ENCODE measurements at regions not wholly inside any gene's neighbourhood (a gene's known extent, or its start where the extent isn't known, plus 50 kb on each side); places are given as distances from the start of the nearest gene placed in this dataset.
A peak's percentile ranks its signal among the peaks of the same experiment; 100 is the strongest.

DNA sequence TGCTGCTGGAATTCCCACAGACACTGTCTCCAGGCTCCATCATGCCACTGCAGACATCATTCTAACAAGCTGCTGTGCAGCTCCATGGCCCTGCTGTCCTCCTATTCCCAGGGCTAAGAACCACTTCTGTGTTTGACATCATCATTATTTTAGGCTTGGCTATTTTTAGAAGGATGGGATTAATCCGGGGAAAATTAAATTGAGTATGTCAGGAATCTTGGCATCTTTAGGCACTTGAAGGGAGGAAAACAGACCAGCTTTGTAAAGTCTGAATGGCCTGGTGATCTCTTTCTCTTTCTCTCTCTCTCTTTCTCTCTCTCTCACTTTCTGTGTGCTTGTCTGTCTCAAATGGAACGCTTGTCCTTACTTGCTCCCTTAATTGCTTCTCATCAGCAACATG is 568.3 kb upstream of the FLRT2 start:
- Histone ChIP-seq H3K9me3 (ENCODE audit: low read depth) (no peaks in the 10 kb centered on the region), H3K4me3 (no peak overlapping the region), H3K79me2 (no peaks in the 10 kb centered on the region), H4K20me1 (ENCODE audit: insufficient read depth, poor library complexity, severe bottlenecking) (no peaks in the 10 kb centered on the region), H3K4me1 (ENCODE audit: insufficient read depth) (no peaks in the 10 kb centered on the region), H3K27ac (no peak overlapping the region), H3K27me3 (no peaks in the 10 kb centered on the region), H3K4me2 (no peak overlapping the region), H2AFZ (no peak overlapping the region), H3K9me2 (replicated peaks; ENCODE audit: insufficient read depth) (no peaks in the 10 kb centered on the region), H3K36me3 (replicated peaks; ENCODE audit: insufficient read depth, low read depth) (no peaks in the 10 kb centered on the region)
- 89% methylated on average over 2 of the region's 2 CpGs for whole genome bisulfite sequencing (ENCODE audit: low lambda C conversion rate, missing lambda C conversion rate)
- DNase-seq (ENCODE audit: low spot score): no peak
- TF ChIP-seq EZH2phosphoT487 (IDR thresholded peaks at IDR 0.05; ENCODE audit: low read depth, severe bottlenecking, unreplicated experiment) (no peak), EZH2 (IDR thresholded peaks at IDR 0.05; ENCODE audit: borderline replicate concordance) (no peak)
- TF ChIP-seq, protein P1, sequence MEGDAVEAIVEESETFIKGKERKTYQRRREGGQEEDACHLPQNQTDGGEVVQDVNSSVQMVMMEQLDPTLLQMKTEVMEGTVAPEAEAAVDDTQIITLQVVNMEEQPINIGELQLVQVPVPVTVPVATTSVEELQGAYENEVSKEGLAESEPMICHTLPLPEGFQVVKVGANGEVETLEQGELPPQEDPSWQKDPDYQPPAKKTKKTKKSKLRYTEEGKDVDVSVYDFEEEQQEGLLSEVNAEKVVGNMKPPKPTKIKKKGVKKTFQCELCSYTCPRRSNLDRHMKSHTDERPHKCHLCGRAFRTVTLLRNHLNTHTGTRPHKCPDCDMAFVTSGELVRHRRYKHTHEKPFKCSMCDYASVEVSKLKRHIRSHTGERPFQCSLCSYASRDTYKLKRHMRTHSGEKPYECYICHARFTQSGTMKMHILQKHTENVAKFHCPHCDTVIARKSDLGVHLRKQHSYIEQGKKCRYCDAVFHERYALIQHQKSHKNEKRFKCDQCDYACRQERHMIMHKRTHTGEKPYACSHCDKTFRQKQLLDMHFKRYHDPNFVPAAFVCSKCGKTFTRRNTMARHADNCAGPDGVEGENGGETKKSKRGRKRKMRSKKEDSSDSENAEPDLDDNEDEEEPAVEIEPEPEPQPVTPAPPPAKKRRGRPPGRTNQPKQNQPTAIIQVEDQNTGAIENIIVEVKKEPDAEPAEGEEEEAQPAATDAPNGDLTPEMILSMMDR (IDR thresholded peaks at IDR 0.05; ENCODE audit: poor library complexity): no peak

DNA sequence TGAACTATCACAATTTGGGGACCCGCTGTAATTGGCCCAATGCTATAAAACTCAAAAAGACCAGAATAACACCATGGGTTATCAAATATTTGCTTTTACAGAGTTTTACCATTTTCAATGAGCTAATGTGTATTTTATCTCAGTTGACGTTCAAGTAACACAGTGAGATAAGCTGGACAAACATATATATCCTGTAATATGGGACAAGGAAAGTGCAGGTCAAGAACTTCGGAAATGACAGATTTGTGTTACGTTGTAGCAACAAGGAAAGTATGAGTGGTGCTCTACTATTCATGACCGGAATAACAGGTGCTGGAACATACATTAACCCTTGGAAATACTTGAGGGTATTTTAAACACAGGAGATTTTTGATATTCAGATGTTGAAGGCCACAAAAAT is 566.4 kb upstream of the FLRT2 start:
- Histone ChIP-seq H3K27me3 (peaks cover 6% of the 10 kb centered on the region), H3K4me1 (ENCODE audit: insufficient read depth) (no peaks in the 10 kb centered on the region), H4K20me1 (ENCODE audit: insufficient read depth, poor library complexity, severe bottlenecking) (no peaks in the 10 kb centered on the region), H3K36me3 (replicated peaks; ENCODE audit: insufficient read depth, low read depth) (no peaks in the 10 kb centered on the region), H3K4me3 (no peak overlapping the region), H3K9me3 (ENCODE audit: low read depth) (no peaks in the 10 kb centered on the region), H3K27ac (no peak overlapping the region), H3K79me2 (no peaks in the 10 kb centered on the region), H3K4me2 (no peak overlapping the region), H2AFZ (no peak overlapping the region), H3K9me2 (replicated peaks; ENCODE audit: insufficient read depth) (no peaks in the 10 kb centered on the region)
- 53% methylated on average over 5 of the region's 5 CpGs for WGBS (ENCODE audit: low lambda C conversion rate, missing lambda C conversion rate)
- peak; percentile 12 for DNase-seq (ENCODE audit: low spot score)
- TF ChIP-seq EZH2phosphoT487 (IDR thresholded peaks at IDR 0.05; ENCODE audit: low read depth, severe bottlenecking, unreplicated experiment): peak; percentile 70
- TF ChIP-seq, protein P1 (IDR thresholded peaks at IDR 0.05; ENCODE audit: poor library complexity): no peak

GRCh38 chr14:84965279-84965678 is 564.7 kb upstream of the FLRT2 start:
- Histone ChIP-seq H3K27me3 (peaks cover 8% of the 10 kb centered on the region), H4K20me1 (ENCODE audit: insufficient read depth, poor library complexity, severe bottlenecking) (no peaks in the 10 kb centered on the region), H3K4me1 (ENCODE audit: insufficient read depth) (no peaks in the 10 kb centered on the region), H3K4me2 (no peak overlapping the region), H3K4me3 (no peak overlapping the region), H3K36me3 (replicated peaks; ENCODE audit: insufficient read depth, low read depth) (no peaks in the 10 kb centered on the region), H3K9me3 (ENCODE audit: low read depth) (no peaks in the 10 kb centered on the region), H3K9me2 (replicated peaks; ENCODE audit: insufficient read depth) (no peaks in the 10 kb centered on the region), H2AFZ (no peak overlapping the region), H3K79me2 (no peaks in the 10 kb centered on the region), H3K27ac (no peak overlapping the region)
- TF ChIP-seq EZH2 (IDR thresholded peaks at IDR 0.05; ENCODE audit: borderline replicate concordance): no peak
- TF ChIP-seq EZH2phosphoT487 (IDR thresholded peaks at IDR 0.05; ENCODE audit: low read depth, severe bottlenecking, unreplicated experiment): no peak
- TF ChIP-seq, protein P1 (IDR thresholded peaks at IDR 0.05; ENCODE audit: poor library complexity): no peak
- 86% methylated on average over 4 of the region's 4 CpGs for WGBS (ENCODE audit: low lambda C conversion rate, missing lambda C conversion rate)
- DNase-seq (ENCODE audit: low spot score): no peak

DNA sequence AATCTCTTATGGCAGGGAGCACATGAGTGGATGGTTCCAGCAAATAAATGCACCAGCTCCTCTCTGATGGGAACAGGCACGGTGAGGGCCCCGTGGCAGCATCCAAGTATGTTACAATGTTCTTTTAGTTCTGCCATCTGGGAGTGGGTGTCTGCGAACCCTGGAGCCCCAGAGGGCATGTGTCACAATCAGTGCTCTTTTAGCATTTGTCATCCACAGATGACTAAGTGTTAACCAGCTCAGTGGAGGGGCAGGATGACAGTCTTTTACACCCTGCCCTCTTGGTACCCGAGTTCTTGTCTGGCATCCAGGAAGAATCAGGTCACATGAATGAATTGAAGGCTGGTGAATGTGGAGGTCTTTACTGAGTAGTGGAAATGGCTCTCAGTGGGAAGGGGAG is 560.4 kb upstream of the FLRT2 start:
- TF ChIP-seq, protein P1 (IDR thresholded peaks at IDR 0.05; ENCODE audit: poor library complexity): no peak
- TF ChIP-seq EZH2phosphoT487 (IDR thresholded peaks at IDR 0.05; ENCODE audit: low read depth, severe bottlenecking, unreplicated experiment) (no peak), EZH2 (IDR thresholded peaks at IDR 0.05; ENCODE audit: borderline replicate concordance) (no peak)
- no peaks in the 10 kb centered on the region for H4K20me1 ChIP-seq (ENCODE audit: insufficient read depth, poor library complexity, severe bottlenecking)

More for the DNA sequence above, 560.4 kb upstream of the FLRT2 start:
- DNase-seq (ENCODE audit: low spot score): no peak
- Histone ChIP-seq H3K4me3 (no peak overlapping the region), H2AFZ (no peak overlapping the region), H3K79me2 (no peaks in the 10 kb centered on the region), H3K4me1 (ENCODE audit: insufficient read depth) (no peaks in the 10 kb centered on the region), H3K9me2 (replicated peaks; ENCODE audit: insufficient read depth) (no peaks in the 10 kb centered on the region), H3K4me2 (no peak overlapping the region), H3K9me3 (ENCODE audit: low read depth) (no peaks in the 10 kb centered on the region), H3K27ac (no peak overlapping the region), H3K27me3 (peaks cover 8% of the 10 kb centered on the region), H3K36me3 (replicated peaks; ENCODE audit: insufficient read depth, low read depth) (no peaks in the 10 kb centered on the region)
- 82% methylated on average over 4 of the region's 4 CpGs for WGBS (ENCODE audit: low lambda C conversion rate, missing lambda C conversion rate)
